ENCODE measurements at regions not wholly inside any gene's neighbourhood (a gene's known extent, or its start where the extent isn't known, plus 50 kb on each side); places are given as distances from the start of the nearest gene placed in this dataset.

DNA sequence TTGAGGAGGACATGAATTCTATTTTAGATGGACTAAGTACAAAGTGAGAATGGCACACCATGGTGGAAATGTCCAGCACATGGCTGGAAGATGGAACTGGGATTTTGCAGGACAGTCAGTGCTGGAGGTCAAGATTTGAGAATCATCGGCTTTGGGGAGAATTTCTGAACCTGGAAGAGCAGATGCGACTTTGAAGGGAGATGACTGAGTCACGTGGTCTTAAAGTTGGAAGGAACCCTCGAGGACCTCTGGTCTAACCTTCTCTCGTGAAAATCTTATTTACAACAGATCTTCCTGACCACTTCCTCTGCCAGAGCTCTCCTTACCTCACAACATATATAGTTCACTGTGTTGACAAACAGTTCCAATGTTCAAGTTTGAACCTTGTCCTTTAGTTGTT, 415.4 kb downstream of the ATP23 start:
- no peak for TF ChIP-seq CTCF (IDR thresholded peaks at IDR 0.05; ENCODE audit: insufficient read depth in 1 of 2, low read depth in 1 of 2, low read length in 1 of 2, severe bottlenecking in 1 of 2, unreplicated experiment in 1 of 2)
- H3K4me1 Mint-ChIP-seq (ENCODE audit: low read depth, unreplicated experiment): peaks cover 6% of the 10 kb centered on the region
- Histone ChIP-seq H3K9me3 (no peaks in the 10 kb centered on the region), H3K27me3 (replicated peaks; ENCODE audit: control insufficient read depth, insufficient read depth, low read length) (no peaks in the 10 kb centered on the region), H3K4me1 (no peaks in the 10 kb centered on the region), H3K4me3 (ENCODE audit: low read depth, low read length) (no peak overlapping the region), H3K36me3 (ENCODE audit: control insufficient read depth, insufficient read depth, low read length) (no peaks in the 10 kb centered on the region)
- no peaks in the 10 kb centered on the region for H3K27me3 Mint-ChIP-seq (ENCODE audit: insufficient read depth, unreplicated experiment)
- ChIA-PET CTCF (no interaction called here), POLR2A (no interaction called here)
- H3K36me3 Mint-ChIP-seq (ENCODE audit: insufficient read depth, unreplicated experiment): no peaks in the 10 kb centered on the region
- H3K9me3 Mint-ChIP-seq (ENCODE audit: unreplicated experiment): peaks cover 31% of the 10 kb centered on the region
- H3K4me3 Mint-ChIP-seq (ENCODE audit: unreplicated experiment): no peak overlapping the region
- no peak for DNase-seq
- intact Hi-C loops (cut with micrococcal nuclease; ENCODE audit: unreplicated experiment): no loop called here
- H3K27ac Mint-ChIP-seq (ENCODE audit: unreplicated experiment): no peak overlapping the region
- no TSS peak for BruUV-seq (replicated peaks)

- DNase-seq: no peak
- Mint-ChIP-seq H3K4me1 (ENCODE audit: low read depth, unreplicated experiment) (peaks cover 6% of the 10 kb centered on the region), H3K27me3 (ENCODE audit: insufficient read depth, unreplicated experiment) (no peaks in the 10 kb centered on the region), H3K27ac (ENCODE audit: unreplicated experiment) (no peak overlapping the region), H3K9me3 (ENCODE audit: unreplicated experiment) (peaks cover 31% of the 10 kb centered on the region), H3K36me3 (ENCODE audit: insufficient read depth, unreplicated experiment) (no peaks in the 10 kb centered on the region), H3K4me3 (ENCODE audit: unreplicated experiment) (no peak overlapping the region)
- ChIA-PET CTCF (no interaction called here), POLR2A (no interaction called here)
- no peaks in the 10 kb centered on the region for H3K4me1 ChIP-seq
- no peak for TF ChIP-seq CTCF (IDR thresholded peaks at IDR 0.05; ENCODE audit: insufficient read depth in 1 of 2, low read depth in 1 of 2, low read length in 1 of 2, severe bottlenecking in 1 of 2, unreplicated experiment in 1 of 2)
- intact Hi-C loops (cut with micrococcal nuclease; ENCODE audit: unreplicated experiment): no loop called here
- no peaks in the 10 kb centered on the region for H3K36me3 ChIP-seq (ENCODE audit: control insufficient read depth, insufficient read depth, low read length)
- no peak overlapping the region for H3K4me3 ChIP-seq (ENCODE audit: low read depth, low read length)
- H3K9me3 ChIP-seq: no peaks in the 10 kb centered on the region
- BruUV-seq (replicated peaks): no TSS peak
- no peaks in the 10 kb centered on the region for H3K27me3 ChIP-seq (replicated peaks; ENCODE audit: control insufficient read depth, insufficient read depth, low read length)
Observed at GRCh38 chr12:58357511-58357910, 416.1 kb downstream of the ATP23 start.

- ChIA-PET POLR2A (no interaction called here), CTCF (no interaction called here)
- DNase-seq: no peak
- BruUV-seq (replicated peaks): no TSS peak
- Histone ChIP-seq H3K4me3 (ENCODE audit: low read depth, low read length) (no peak overlapping the region), H3K27me3 (replicated peaks; ENCODE audit: control insufficient read depth, insufficient read depth, low read length) (no peaks in the 10 kb centered on the region), H3K4me1 (no peaks in the 10 kb centered on the region), H3K9me3 (no peaks in the 10 kb centered on the region), H3K36me3 (ENCODE audit: control insufficient read depth, insufficient read depth, low read length) (no peaks in the 10 kb centered on the region)
- Mint-ChIP-seq H3K27me3 (ENCODE audit: insufficient read depth, unreplicated experiment) (no peaks in the 10 kb centered on the region), H3K27ac (ENCODE audit: unreplicated experiment) (no peak overlapping the region), H3K4me1 (ENCODE audit: low read depth, unreplicated experiment) (peaks cover 6% of the 10 kb centered on the region), H3K9me3 (ENCODE audit: unreplicated experiment) (peaks cover 22% of the 10 kb centered on the region), H3K4me3 (ENCODE audit: unreplicated experiment) (no peak overlapping the region), H3K36me3 (ENCODE audit: insufficient read depth, unreplicated experiment) (no peaks in the 10 kb centered on the region)
- intact Hi-C loops (cut with micrococcal nuclease; ENCODE audit: unreplicated experiment): no loop called here
- TF ChIP-seq CTCF (IDR thresholded peaks at IDR 0.05; ENCODE audit: insufficient read depth in 1 of 2, low read depth in 1 of 2, low read length in 1 of 2, severe bottlenecking in 1 of 2, unreplicated experiment in 1 of 2): no peak
Observed at GRCh38 chr12:58358369-58358768, 417.0 kb downstream of the ATP23 start.
